ENCODE measurements at regions not wholly inside any gene's neighbourhood (a gene's known extent, or its start where the extent isn't known, plus 50 kb on each side); places are given as distances from the start of the nearest gene placed in this dataset.

DNA sequence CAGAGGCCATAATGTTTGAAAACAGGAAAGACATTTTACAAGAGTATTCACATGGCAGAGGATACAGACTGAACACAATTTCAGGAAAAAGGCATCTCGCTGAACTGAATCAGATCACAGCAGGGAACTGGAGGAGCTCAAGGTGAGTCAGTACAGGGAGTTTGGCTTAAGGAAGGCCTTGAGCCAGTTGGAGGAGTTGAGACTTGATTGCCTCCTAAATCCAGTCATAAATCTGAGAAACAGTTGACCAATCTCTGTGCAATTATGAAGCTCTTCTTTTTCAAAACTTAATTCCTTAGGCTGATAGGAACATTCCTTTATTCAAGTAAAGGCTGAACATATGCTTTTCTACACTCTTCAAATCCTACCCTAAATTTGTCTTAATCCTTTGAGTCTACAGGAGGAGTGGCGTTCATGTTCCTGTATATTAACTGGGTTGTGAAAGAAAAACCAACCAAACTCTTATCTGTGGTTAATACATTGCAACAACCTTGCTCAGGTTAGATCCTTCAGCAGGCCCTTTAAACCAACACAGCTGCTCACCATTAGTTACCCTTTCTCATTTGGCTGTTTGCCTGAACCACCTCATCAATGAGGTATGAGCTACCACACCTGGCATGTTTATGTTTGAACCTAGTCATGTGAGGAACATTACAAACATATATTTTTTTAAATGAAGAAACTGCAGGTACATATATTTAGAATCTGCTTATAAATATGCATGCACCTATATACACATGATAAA, 404.1 kb upstream of the ATP11B start:
- H3K9me3 ChIP-seq (ENCODE audit: severe bottlenecking) = no peaks in the 10 kb centered on the region
- TF ChIP-seq, protein P1, sequence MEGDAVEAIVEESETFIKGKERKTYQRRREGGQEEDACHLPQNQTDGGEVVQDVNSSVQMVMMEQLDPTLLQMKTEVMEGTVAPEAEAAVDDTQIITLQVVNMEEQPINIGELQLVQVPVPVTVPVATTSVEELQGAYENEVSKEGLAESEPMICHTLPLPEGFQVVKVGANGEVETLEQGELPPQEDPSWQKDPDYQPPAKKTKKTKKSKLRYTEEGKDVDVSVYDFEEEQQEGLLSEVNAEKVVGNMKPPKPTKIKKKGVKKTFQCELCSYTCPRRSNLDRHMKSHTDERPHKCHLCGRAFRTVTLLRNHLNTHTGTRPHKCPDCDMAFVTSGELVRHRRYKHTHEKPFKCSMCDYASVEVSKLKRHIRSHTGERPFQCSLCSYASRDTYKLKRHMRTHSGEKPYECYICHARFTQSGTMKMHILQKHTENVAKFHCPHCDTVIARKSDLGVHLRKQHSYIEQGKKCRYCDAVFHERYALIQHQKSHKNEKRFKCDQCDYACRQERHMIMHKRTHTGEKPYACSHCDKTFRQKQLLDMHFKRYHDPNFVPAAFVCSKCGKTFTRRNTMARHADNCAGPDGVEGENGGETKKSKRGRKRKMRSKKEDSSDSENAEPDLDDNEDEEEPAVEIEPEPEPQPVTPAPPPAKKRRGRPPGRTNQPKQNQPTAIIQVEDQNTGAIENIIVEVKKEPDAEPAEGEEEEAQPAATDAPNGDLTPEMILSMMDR (IDR thresholded peaks at IDR 0.05; ENCODE audit: poor library complexity, severe bottlenecking) = no peak
- no peaks in the 10 kb centered on the region for H3K36me3 ChIP-seq (ENCODE audit: low read depth)
- H3K4me1 ChIP-seq (ENCODE audit: insufficient read depth, poor library complexity, severe bottlenecking) = peaks cover 24% of the 10 kb centered on the region
- DNase-seq (ENCODE audit: low spot score) (peak; percentile 68), ATAC-seq (ENCODE audit: low read depth) (peak; percentile 91)
- no peaks in the 10 kb centered on the region for H3K27me3 ChIP-seq (ENCODE audit: insufficient read depth, poor library complexity, severe bottlenecking)
- H3K27ac ChIP-seq (ENCODE audit: poor library complexity, severe bottlenecking) = peak overlapping the region; percentile 89
- no peak overlapping the region for H3K4me3 ChIP-seq (ENCODE audit: severe bottlenecking)

DNA sequence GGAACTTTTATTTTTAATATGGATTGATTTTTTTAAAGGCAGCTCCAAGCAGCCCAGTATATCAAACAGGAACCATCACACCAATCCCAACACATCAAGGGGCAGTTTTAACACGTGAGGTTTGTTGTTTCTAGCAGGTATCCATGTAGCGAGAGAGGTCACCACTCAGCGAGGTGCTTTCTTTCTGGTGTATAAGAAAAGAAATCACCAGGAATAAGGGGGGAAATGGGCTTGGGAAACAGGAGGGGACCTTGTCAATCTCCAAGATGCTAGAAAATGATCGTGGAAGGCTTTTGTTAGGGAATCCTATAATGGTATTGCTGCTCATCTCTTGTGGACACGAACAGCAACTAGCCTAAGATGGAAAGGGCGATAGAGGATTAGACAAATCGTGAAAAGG, 402.9 kb upstream of the ATP11B start:
- Histone ChIP-seq H3K4me3 (ENCODE audit: severe bottlenecking) (no peak overlapping the region), H3K27me3 (ENCODE audit: insufficient read depth, poor library complexity, severe bottlenecking) (no peaks in the 10 kb centered on the region), H3K9me3 (ENCODE audit: severe bottlenecking) (no peaks in the 10 kb centered on the region), H3K36me3 (ENCODE audit: low read depth) (no peaks in the 10 kb centered on the region), H3K4me1 (ENCODE audit: insufficient read depth, poor library complexity, severe bottlenecking) (peaks cover 21% of the 10 kb centered on the region), H3K27ac (ENCODE audit: poor library complexity, severe bottlenecking) (peak overlapping the region; percentile 89)
- TF ChIP-seq, protein P1 (IDR thresholded peaks at IDR 0.05; ENCODE audit: poor library complexity, severe bottlenecking) = no peak
- DNase-seq (ENCODE audit: low spot score) = no peak
- no peak for ATAC-seq (ENCODE audit: low read depth)

DNA sequence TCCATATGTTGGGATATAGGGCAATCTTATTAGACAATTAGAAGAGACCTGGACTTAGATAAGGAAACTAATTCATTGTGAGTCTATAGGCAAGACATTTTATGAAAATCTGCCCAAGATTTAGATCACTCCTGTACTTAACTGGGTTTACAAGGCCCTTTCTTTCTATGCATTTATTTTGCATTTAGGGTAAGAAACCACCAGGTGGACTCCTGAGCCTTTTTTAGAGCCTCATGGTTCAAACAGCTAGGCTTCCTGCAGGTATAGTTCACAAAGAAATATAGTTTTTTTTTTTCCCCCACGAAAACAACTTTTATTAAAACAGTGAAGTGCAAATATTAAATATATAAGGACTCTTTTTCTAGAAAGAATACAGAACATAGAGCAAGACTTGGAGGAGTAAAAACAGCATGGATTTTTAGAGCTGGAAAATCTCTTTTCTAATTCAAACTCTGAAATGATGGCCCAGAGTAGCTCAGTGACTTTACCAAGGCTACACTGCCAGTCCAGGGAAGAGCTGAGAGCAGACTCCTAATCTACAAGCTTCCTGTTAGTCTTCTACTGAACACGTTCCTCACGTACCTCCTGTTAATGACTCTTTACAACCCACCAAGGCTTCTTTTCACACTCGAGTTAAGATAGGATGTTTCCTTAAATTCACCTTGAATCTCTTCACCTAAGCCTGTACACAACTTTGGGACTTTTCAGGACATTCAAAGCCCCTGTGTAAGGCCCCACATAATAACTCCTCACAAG, 400.9 kb upstream of the ATP11B start:
- H3K27ac ChIP-seq (ENCODE audit: poor library complexity, severe bottlenecking) = no peak overlapping the region
- H3K27me3 ChIP-seq (ENCODE audit: insufficient read depth, poor library complexity, severe bottlenecking) = no peaks in the 10 kb centered on the region
- no peaks in the 10 kb centered on the region for H3K9me3 ChIP-seq (ENCODE audit: severe bottlenecking)
- ATAC-seq (ENCODE audit: low read depth) (no peak), DNase-seq (ENCODE audit: low spot score) (no peak)
- H3K4me3 ChIP-seq (ENCODE audit: severe bottlenecking) = no peak overlapping the region
- H3K4me1 ChIP-seq (ENCODE audit: insufficient read depth, poor library complexity, severe bottlenecking) = peaks cover 21% of the 10 kb centered on the region
- H3K36me3 ChIP-seq (ENCODE audit: low read depth) = no peaks in the 10 kb centered on the region
- TF ChIP-seq, protein P1 (IDR thresholded peaks at IDR 0.05; ENCODE audit: poor library complexity, severe bottlenecking) = no peak

DNA sequence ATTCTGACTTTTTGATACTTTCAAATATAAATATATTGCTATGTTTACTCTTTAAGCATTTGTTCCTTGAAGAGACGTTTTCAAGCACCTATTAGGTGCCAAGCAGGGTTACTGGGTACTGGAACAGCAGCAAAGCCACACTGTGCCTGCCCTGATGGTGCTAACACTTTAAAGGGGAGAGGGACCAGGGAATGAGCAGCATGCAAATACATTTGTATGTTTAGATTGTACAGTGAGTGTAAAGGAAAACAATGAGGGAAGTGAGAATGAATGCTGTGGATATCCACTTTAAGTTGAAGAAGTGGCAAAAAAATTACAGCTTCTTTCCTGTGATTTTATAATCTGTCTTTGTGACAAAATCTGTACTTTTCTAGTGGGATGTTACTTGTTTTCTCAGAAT, 400.2 kb upstream of the ATP11B start:
- Histone ChIP-seq H3K4me1 (ENCODE audit: insufficient read depth, poor library complexity, severe bottlenecking) (peaks cover 19% of the 10 kb centered on the region), H3K27ac (ENCODE audit: poor library complexity, severe bottlenecking) (no peak overlapping the region)

More for the DNA sequence above, 400.2 kb upstream of the ATP11B start:
- TF ChIP-seq, protein P1 (IDR thresholded peaks at IDR 0.05; ENCODE audit: poor library complexity, severe bottlenecking) = no peak
- no peaks in the 10 kb centered on the region for H3K36me3 ChIP-seq (ENCODE audit: low read depth)
- no peak for DNase-seq (ENCODE audit: low spot score)
- ATAC-seq (ENCODE audit: low read depth) = no peak
- H3K27me3 ChIP-seq (ENCODE audit: insufficient read depth, poor library complexity, severe bottlenecking) = no peaks in the 10 kb centered on the region
- H3K9me3 ChIP-seq (ENCODE audit: severe bottlenecking) = no peaks in the 10 kb centered on the region
- H3K4me3 ChIP-seq (ENCODE audit: severe bottlenecking) = no peak overlapping the region

Measured in RWPE2 (cell line).